GM18505 (cell line): ENCODE measurements at regions not wholly inside any gene's neighbourhood (a gene's known extent, or its start where the extent isn't known, plus 50 kb on each side); places are given as distances from the start of the nearest gene placed in this dataset.

ENCODE experiments used
- ATAC-seq: cut with Tn5 transposase; IDR thresholded peaks from one replicate; pipeline ENCODE4 v1.9.1; 2021; ENCODE audit not compliant: unreplicated experiment
- POLR2A ChIP-seq: IDR thresholded peaks from 4 replicates; pipeline ENCODE4 v1.6.1; 2011; ENCODE audit warnings: borderline replicate concordance; ENCODE audit not compliant: insufficient read depth, insufficient read length; ENCODE audit errors: extremely low read depth

DNA sequence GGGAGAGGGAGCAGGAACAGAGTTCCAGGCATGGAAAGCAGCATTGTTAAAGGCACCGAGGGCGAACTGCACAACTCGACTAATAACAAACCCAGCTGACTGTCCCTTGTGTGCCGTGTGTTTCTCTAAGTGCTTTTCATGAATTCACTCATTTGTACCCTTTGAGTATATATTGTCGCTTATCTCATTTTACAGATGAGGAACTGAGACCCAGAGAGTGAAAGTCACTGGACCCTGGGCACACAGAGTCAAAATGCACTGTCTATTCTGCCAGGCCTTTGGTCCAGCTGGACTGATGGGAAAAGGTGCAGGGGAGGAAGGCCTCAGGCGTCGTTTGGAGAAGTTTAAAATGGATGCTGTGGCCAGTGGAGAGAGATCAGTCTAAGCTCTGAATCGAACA, 100.7 kb upstream of the GRIK3 start:
- TF ChIP-seq POLR2A = no peak
- ATAC-seq = no peak

DNA sequence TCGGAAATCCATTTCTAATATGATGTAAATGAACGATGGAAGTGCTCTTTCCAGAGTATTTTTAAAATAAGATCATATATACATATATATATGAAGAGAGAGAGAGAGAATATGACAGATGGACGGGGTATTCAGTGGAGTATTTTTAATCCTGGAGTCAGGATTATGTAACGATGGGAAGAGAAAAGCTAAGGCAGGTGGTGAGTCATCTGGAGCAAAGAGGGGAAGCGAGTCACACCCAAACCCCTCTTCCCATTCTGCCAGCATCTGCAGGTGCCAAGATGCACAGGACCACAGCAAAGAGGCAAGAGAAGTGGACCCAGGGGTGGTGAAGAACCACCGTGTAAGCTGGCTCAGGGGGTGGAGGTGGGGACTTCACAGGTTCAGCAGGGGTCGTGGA, 102.7 kb upstream of the GRIK3 start:
- no peak for ATAC-seq
- no peak for TF ChIP-seq POLR2A

DNA sequence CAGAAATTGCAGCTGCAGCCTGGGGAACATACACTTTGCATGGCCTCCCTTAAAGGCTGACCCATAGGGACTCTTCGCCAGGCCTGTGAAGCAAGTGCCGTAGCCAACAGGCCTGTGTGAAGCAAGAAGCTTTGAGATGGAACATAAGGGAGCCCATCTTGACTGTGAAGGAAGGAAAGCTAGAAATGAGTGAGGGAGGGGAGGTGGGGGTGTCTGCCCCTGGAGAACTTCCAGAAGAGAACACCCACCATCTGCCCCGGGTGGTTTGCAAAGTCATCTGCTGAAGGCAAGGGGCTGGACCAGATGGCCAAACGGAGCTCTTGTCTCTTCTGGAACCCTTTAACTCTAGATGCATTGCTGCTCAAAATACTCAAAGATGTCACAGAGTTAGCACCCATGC, 103.3 kb upstream of the GRIK3 start:
- no peak for TF ChIP-seq POLR2A
- no peak for ATAC-seq

DNA sequence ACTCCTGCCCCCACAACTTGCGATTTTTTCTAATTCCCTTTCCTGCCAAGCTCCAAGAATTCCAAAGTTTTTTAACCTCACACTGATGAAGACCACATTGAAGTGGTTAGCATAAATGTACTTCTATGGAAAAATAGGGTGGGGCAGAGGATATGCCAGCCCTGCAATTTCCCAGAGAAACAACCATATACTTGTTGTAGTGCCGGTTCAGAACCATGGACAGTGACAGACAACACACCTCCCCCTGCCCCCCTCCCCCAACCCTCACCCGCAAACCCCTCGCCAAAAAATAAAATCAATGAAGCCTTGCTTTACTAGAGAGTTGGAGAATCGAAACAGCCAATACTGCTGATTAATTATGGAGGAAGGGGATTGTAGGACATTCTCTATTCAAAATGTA, 109.5 kb upstream of the GRIK3 start:
- no peak for TF ChIP-seq POLR2A
- no peak for ATAC-seq

DNA sequence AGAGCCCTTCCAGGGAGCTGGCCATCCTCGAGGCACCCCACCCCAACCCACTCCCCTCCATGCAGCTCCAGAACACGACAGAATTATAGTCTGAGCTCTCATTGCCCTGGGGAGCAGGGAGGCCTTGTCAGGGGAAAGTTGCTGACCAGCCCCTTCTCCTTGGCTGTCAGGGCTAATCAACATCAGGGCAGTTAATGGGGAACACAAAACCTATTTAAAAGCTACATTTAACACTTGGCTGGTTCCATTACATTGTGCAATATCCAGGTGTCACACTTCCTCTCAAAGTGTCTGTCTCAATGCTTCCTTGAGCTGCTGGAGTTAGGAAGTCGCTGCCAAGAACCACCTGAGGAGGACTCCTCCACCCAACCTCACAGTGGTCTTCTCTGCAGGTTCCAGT, 111.8 kb upstream of the GRIK3 start:
- no peak for ATAC-seq

DNA sequence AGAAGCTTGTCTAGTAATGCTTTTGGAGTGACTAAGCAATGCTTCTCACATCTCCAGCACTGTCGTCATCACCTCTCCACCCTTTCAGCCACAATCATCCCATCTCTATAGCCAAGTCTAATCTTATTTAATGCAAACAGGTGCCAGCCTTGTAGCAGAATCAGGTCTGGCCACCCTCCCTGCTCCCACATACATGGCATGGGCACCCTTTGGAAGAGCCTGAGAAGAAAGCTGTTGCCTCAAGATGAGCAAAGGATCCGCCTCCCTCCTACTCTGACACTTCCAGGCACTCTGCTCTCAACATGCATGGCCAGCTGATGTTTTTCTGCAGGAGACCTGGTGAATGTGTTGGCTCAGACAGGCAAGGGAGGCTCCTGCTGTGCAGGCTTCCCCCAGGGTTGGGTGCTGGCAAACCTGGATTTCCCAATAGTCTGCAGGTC, 113.1 kb upstream of the GRIK3 start:
- TF ChIP-seq POLR2A = no peak
- no peak for ATAC-seq

More for the DNA sequence above, 111.8 kb upstream of the GRIK3 start:
- no peak for TF ChIP-seq POLR2A

DNA sequence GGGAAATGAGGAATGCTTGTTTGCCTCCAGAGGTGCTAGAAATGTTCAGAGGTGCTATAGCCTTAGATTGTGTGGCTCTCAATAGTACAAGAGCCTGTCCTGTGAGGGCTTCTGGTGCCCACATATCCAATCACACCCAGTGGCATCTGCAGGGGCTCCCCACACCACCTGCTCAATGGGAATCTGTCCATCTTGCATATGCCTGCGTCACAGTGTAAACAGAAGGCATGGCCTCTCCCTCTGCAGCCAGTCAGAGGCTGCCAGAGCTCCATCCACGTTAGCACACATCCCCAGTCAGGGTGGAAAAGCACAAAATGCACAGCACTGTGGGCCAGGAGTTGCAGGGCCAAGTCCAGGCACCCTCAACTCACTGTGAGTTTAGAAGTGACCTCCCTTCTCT, 113.6 kb upstream of the GRIK3 start:
- no peak for ATAC-seq
- TF ChIP-seq POLR2A = no peak

DNA sequence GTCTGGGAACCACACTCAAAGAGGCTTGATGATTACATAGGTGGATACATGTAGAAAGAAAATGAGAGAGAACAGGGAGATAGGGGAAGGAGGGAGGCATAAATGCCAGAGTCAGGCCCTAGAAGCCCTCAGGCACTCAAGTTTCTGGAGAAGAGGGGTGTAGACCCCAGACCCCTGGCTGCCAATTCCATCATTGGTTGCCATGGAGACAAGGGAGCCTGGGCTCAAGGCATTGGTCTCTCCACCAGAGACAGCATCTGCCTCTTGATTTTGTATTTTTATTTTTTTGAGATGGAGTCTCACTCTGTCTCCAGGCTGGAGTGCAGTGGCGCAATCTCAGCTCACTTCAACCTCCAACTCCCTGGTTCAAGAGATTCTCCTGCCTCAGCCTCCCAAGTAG, 114.3 kb upstream of the GRIK3 start:
- TF ChIP-seq POLR2A = no peak
- no peak for ATAC-seq

- TF ChIP-seq POLR2A = no peak
- ATAC-seq = no peak
Observed at GRCh38 chr1:37149296-37149695, 115.0 kb upstream of the GRIK3 start.

DNA sequence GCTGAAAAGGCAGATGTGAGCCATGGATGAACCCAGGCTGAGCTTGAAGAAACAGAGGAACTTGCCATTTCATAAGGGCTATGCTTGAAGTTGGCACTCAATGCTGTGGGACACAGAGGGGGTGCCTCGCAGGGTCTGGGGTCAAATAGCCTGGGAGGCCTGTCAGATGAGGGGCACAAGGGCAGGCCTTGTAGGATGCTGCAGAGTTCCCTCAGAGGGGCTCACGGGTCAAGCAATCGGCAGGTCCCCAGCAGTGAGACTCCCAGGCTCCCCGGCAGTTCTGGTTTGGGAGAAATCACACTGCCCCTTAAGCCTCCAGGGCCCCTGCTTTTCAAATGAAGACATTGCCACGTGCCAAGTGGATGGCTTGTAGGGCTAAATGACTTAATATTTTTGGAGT, 116.7 kb upstream of the GRIK3 start:
- TF ChIP-seq POLR2A = no peak

GRCh38 chr1:37151789-37152188, 117.5 kb upstream of the GRIK3 start:
- no peak for ATAC-seq
- TF ChIP-seq POLR2A = no peak

More for the DNA sequence above, 116.7 kb upstream of the GRIK3 start:
- ATAC-seq = no peak

DNA sequence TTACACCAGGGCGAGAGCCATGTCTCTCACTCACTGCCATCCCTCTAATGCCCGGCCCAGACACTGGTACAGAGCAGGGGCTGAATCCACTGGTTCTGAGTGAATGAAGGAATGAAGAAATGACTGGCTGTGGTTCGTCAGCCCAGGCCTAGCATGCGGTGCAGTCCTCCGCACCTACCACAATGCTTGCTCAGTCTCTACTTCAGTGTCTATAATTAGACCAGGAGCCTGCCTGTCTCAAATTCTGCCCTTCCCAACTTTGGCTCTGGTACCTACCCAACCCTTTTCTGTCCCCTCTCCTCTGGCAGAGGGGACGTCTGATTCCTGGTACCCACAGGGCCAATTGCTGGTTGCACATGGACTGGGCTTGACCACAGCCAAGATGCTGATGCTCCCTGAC, 118.2 kb upstream of the GRIK3 start:
- no peak for ATAC-seq

DNA sequence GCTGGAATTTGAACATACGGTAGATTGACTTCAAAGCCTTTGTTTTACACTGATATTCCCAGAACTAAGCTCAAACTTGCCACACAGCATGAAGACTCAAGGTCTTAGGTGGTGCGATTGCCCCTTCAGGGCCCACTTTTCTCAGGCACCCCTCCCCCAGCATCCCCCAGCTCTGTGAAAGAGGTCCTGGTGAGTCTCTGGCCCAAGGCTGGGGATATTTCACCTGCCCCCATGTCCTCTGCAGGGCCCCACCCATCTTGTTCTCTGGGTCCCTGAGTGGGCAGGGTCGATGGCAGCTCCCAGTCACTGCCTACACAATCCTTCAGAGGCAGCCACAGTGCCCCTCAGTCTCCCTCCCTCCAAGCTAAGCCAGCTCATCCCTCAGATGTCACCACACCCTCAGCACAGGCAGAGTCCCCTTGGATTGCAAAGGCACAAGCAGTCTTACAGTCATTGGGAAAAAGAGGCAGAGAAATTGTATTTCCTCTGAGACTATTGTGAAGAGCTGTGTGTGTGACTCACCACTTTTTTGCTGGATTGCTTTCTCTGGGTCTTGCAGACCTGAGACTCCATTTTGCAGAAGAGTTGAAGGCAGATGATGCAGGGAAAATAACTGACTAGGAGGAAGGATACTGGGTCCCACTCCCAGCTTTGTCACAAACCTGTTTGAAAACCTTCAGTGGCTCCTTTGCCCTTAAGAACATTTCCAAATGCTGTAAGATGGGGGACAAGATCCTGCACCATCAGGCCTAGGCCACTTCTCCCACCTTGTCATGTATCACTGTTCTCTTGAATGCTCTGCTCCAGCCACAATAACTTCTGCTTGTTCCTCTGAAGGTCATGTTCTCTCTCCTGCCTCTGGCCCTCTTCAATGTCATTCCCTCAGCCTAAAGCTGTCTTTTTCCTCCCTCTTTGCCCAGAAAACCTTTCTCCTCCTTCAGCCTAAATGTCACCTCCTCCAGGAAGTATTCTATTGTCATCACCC, 119.1 kb upstream of the GRIK3 start:
- no peak for TF ChIP-seq POLR2A
- ATAC-seq = no peak

More for the DNA sequence above, 118.2 kb upstream of the GRIK3 start:
- no peak for TF ChIP-seq POLR2A

- no peak for TF ChIP-seq POLR2A
Observed at GRCh38 chr1:37156646-37157045, 122.3 kb upstream of the GRIK3 start.

More at GRCh38 chr1:37156646-37157045, 122.3 kb upstream of the GRIK3 start:
- no peak for ATAC-seq
